ENCODE measurements at regions not wholly inside any gene's neighbourhood (a gene's known extent, or its start where the extent isn't known, plus 50 kb on each side); places are given as distances from the start of the nearest gene placed in this dataset.
"Not testable (repeated sequence)": the region's sequence is repeated elsewhere in the genome, so short reads cannot be mapped to it uniquely, and the experiment has no call there.

DNA sequence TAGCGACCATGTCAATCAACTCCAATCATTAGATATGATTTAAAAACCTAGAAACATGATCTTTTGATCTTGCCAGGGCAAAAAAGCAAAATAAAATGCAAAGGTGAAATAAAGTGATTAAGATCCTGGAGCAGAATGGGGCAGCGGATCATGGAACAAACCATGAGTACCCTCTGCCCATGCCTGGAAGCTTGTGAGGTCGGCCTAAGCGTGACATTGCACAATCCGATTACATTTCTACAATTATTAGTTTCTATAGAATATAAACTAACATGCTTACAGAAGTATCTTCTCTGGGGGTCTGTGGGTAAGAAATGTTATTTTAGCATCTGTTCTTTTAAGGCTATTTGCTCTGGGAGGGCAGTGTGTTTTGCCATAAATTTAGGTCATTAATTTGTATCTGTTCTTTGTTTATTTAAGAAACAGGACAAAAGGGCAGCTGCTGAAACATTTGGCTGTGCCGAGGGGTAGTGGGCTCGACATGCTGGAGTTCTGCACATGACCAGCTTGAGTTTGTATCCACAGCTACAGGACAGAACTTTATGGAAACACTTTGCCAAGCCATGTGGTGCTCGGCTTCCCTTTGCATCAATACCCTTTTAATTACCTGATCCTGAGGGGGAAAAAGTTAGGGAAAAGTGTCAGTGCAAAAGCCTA lies 55.9 kb downstream of the ZBTB18 start:
- no peak for DNase-seq (ENCODE audit: low read depth)

DNA sequence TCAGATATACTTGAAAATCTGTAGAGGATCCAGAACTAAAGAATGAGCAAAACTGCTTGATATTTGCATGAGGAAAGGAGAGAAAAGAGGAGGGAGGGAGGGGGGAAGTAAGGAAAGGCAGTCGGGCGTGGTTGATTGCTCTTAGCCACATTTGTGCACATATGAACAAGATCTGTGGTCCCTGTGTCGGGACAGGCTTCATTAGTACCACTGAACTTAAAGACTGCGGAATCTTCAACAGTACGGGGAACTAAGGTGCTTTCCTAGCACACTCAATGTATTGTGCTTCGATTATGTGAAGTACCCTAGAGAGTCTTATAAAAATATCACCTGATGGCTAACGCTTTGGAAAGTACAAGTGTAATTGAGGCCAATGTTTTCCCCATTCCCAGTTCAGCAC lies 59.9 kb downstream of the ZBTB18 start:
- no peak for DNase-seq (ENCODE audit: low read depth)

DNA sequence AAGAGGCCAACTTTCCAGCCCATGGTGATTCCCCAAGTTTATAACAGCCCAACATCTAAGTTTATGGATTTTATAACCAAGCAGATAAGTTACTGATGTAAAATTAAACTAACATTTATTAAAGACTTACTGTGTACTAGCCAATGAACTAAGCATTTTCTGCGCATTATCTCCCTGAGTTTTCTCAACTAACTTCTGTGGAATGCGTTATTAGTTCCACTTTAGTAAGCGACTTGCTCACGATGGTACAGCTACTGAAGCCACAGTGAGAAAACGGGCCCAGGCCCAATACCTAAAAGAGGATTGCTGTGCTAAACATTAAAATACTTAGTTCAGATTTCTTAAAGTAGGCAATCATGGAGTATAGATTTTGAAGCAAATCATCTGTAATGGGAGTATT lies 61.0 kb downstream of the ZBTB18 start:
- no peak for DNase-seq (ENCODE audit: low read depth)

DNA sequence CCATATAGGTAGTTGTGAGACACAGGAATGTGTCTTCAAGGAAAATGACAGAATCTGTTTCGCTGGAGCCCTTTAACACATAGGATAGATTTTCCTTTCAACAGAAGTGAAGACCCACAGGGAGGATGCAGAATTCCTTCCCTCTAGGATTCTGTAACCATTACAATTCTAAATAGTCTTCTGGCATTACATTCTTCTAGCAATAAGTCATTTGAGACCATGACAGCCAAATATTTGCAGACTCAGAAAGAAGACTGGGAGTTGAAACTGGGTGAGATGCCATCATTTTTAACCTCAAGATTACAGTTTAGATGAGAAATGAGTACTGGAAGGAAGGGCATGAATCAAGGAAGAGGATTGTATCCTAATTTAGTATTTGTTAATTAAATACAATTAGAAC lies 61.6 kb downstream of the ZBTB18 start:
- peak; percentile 76 for DNase-seq (ENCODE audit: low read depth)

DNA sequence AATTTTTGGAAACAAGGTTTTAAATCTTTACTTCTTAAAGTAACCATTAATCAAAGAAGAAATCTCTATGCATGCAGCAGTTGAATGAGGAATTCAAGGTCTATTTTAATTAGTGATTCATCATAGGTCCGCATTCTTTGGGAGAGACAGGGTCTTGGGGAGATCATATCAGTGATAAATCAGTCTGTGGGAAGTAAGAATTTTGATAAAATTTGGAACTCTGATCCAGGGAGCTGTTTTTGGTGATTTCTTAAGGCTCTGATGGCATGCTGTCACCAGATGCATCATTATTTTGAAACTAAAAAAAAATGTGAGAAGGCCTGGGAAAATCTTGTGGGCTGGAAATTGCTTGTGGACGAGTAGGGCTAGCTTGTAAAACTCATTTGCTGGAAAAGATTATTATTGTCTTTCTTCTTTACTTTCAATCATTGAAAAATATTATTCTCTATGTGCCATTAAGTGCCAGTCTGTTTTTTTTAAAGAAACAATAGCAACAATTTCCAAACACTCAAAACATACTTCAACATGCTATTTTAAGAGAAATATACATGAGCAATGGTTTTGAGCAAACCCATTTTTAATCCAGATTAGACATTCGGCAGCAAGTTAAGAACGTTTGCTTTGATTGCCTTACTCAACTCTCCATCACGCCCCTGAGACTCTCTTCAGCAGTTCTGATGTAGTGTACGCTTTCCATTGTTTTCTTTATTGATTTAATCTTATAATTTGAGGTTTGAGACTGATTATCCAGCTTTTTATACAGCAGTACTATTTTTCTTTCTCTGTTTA lies 62.6 kb downstream of the ZBTB18 start:
- peak; percentile 82 for DNase-seq (ENCODE audit: low read depth)

DNA sequence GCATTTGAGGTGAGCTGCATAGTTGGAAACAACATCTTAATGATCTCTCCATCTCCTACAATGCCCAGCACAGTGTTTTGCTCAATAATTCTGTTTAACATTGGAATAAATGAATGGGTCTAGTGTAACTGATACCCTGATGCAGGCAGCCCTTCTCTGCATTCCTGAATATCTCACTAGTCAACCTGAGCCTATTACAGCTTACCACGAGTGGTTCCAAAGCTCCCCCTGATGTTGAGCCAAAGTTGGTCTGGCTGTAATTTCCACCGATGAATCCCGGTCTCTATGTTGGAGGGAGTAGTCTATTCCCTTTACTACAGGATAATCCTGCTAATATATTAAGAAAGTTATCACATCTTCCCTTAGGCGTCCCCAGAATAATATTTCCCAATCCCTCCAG lies 63.8 kb downstream of the ZBTB18 start:
- peak; percentile 35 for DNase-seq (ENCODE audit: low read depth)

DNA sequence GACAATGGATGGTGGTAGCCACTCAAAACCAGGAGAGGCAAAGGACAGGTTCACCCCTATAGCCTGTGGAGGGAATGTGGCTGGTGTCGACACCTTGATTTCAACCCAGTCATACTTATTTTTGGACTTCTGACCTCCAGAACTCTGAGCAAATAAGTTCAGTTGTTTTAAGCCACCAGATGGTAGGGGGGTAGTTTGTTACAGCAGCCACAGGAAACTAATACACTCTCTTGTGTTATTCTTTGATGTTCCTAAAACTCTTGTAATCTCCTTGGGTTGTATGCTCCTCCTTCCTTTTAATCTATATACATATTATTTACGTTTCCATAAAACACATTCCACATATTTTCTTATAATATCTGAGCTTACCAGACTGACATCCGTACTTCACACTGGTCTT lies 65.9 kb downstream of the ZBTB18 start:
- no peak for DNase-seq (ENCODE audit: low read depth)

DNA sequence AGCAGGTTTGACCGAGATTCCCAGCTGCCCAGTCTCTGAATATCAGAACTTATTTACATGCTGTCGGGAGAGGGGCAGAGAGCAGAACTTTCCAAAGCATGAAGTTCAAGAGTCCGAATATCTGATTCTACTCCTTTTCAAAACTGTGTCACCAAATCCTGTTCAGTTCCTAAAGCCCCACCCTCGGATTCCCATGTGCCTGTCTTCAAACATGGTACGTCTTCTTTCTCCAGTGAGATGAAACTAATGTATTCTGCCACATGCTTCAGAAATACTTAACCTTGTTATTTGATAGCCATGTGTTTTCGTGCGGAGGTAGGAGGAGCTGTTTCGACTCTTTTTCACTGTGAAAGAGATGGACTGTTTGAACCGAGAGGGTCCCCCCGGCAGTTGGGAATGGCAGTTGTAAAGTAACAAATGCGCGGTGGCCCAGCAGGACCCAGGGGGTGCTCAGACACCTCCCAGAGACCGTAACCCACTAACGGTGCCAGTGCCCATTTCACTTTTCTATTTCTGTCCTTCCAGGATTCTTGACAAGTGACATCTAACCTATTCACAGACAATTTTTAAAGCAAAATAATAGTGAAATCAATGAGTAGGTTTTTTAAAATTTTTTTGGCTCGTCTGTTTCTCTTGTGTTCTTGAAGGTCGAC lies 67.2 kb downstream of the ZBTB18 start:
- no peak for DNase-seq (ENCODE audit: low read depth)

DNA sequence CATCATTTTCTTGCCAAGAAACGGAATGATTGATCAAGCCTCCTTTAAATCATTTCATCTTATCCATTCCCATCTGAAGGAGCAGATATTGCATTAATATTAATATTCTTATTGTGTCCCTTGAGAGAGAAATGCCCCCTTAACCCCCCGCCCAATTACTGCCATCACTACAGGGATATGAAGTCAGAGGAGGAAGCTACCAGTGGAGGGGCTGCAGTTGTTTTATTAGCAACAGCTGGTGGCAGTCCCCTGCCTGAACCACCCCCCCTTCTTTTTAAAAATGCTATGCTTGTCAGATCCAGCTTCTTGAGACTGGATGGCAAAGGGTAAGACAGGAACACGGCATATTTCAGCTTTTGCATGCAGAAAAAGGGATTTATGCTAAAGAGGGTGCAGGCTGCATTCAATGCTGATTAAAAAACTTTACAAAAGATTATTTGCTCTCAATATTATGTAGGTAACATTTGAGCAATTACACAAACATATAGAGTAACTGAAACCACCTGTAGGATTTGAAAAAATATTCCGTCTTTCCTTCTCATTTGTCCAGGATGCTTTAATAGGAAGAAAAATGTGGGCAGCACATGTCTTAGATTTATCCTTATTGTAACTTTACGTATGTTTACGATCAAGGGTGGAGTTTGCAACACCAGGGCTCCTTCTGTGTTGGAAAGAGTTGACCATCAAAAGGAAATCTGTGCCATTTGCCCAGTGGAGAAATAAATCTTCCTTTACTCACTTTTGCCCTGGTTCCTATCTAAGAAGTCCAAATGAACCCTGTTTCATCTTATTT lies 77.7 kb downstream of the ZBTB18 start:
- no peak for DNase-seq (ENCODE audit: low read depth)

DNA sequence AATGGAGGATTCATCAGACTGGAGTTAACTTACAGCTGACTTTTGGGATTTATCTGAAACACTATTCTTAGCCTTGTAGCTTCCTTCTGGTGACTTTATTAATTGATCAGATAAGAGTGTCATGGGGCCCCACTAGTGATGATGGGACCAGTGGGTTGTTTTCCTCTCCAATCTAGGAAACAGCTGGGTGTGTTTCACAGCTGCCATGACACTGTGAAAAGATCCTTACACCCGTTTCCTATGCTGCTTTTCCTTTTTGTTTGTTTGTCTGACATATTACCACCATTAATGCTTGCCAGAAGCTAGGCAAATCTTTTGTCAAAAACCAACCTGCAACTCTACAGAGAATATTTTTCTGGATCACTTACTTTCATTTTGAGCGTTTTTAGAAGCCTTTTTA lies 86.2 kb downstream of the ZBTB18 start:
- DNase-seq (ENCODE audit: low read depth): no peak

DNA sequence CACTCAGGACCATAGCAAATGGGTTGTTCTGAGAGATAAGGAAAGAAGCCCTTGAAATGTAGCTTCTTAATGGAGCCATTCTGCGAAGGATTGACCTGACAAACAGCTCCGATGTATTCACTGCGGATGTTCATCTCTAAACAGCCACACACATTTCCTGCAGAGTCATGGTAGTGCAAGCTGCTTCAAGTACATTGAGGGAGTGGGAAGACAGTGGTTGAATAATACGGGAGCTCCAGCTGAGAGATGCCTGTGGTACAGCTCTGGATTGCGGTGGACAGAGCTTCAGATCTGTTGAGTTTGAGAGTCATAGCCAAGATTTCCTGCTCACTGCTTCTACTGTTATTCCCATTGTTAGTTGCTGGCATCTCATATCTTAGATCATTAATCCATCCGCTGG lies 86.6 kb downstream of the ZBTB18 start:
- DNase-seq (ENCODE audit: low read depth): peak; percentile 49

DNA sequence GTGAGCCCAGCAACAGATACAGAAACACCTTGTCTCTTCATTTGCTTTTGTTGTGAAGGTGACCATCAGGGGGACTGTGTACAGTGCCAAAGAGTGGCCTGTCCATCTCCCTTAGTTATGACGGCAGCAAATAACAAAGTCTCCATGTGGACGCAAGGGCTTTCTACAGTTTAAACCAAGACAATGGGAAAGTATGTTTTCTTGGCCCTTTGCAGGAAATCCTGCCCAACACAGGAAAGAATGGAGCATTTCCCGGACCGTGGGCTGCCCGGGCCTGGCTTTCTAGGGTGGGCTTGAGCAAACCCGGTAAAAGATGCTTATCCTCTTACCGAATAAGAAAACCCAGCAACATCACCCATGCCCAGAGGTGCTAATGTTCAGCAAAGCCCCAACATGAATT lies 87.3 kb downstream of the ZBTB18 start:
- no peak for DNase-seq (ENCODE audit: low read depth)

DNA sequence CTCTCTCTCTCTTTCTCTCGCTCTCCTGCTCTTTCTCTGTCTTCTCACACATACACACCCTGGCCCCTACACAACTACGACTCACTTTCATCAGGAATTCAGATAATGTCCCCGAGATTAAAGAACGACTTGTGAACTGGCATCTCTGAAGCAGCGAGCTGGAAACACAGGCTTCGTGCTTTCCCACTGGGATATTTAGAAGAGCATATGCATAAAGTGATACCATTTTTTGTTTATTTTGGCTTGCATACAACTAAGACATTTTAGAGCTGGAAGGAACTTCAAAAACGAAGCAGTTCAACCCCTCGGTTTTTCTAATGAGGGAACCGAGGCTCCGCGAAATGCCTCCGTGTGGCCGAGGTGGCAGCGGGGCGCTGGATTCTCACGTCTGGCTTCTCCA lies 88.6 kb downstream of the ZBTB18 start:
- DNase-seq (ENCODE audit: low read depth): no peak

DNA sequence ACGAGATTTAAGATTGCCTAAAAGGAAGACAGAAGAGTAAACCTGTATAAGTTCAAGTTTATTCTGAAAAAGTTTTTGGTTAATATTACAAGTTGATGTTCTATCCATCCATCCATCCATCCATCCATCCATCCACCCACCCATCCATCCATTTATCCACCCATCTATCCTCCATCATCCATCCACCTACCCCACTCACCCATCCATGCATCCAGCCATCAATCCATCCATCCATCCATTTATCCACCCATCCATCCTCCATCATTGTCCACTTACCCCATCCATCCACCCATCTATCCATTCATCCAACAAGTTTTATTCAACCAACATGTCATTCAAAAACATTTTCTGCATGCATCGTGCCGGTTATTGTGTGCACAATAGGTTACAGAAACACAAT lies 89.3 kb downstream of the ZBTB18 start:
- DNase-seq (ENCODE audit: low read depth): no peak

DNA sequence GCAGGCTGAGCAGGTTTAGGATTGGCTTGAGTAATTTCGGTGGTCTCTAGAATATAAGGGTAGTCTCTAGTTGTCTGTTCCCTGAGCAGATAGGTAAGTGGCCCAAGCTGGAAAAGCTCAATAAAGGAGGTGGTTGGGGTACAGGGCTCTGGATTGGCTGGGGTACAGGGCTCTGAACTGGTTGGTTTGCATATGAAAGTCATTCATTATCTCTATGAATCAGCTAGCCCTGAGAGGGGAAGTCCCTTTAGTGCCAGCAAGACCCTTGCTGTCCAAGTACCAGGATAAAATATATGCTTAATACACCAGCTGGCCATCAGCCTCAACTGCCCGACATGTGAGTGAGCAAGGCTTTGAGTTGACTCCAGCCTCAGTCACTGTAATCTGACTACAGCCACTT lies 93.0 kb downstream of the ZBTB18 start:
- DNase-seq (ENCODE audit: low read depth): no peak

DNA sequence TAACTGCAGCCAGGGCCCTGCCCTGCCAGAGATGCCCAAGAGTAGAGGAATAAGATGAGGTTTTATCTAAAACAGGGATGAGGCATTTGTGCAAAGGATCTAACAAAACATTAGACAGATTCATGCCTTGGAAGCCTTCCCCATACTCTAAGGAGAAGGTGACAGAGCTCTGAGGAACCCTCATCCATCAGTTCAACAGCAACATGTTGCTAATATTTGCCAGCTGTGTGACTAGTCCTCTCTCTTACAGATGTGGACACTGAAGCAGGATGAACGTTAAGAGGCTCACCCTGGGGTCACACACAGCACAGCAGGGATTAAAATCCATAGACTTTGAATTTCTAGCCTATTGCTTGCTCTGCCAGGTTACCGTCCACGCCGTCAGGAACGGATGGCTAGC lies 99.0 kb downstream of the ZBTB18 start:
- DNase-seq (ENCODE audit: low read depth): peak; percentile 7

DNA sequence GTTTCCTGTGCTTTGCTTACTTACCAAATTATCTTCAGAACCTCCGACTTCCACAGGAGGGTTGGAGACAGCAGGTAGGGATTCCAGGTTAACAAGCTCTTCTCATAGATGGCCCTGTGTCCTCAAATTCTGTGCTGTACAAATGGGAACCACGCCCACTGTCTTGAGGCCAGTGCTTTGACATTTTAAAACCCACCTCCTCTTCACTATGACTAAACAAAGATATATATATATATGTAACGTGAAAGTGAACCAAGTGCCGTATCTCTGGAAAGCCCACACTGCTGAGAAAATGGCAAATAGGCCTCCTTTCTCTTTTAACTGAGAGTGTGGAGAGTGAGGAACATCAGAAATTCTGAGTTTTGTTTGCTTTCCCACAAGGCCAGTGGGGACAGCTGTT lies 99.6 kb downstream of the ZBTB18 start:
- no peak for DNase-seq (ENCODE audit: low read depth)

DNA sequence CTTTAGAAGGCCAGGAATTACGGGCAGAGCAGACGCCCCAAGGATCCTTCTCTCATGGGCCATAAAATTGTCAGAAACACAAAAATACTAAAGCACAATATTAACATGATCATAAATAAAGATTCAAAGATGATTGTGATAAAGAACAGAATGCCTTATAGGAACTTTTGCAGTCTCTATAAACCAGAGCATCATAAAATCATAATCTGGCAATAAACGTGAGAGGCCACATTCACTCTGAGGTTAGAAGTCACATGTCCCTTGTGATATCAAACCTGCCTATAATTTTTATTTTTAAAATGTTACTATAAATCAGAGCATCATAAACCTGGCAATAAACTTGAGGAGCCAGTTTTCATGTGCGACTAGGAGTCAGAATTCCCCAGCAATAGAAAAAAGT lies 100.5 kb downstream of the ZBTB18 start:
- DNase-seq (ENCODE audit: low read depth): no peak

DNA sequence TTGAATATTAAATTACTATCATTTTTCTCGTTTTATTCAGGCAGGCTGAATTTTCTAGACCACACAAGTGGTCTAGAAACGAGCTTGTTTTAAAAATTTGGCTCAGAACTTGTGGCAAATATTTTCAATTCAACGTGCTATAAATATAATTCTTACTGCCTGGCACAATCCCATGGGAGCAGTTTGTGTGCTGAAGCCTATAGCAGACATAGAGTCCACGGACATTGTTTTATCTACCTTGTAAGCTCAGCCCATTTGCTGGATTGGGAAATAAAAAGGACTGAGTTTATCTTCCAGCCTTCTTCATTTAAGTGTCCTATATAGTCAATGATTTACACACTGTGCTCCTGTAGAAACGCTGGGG lies 103.4 kb downstream of the ZBTB18 start:
- no peak for DNase-seq (ENCODE audit: low read depth)

DNA sequence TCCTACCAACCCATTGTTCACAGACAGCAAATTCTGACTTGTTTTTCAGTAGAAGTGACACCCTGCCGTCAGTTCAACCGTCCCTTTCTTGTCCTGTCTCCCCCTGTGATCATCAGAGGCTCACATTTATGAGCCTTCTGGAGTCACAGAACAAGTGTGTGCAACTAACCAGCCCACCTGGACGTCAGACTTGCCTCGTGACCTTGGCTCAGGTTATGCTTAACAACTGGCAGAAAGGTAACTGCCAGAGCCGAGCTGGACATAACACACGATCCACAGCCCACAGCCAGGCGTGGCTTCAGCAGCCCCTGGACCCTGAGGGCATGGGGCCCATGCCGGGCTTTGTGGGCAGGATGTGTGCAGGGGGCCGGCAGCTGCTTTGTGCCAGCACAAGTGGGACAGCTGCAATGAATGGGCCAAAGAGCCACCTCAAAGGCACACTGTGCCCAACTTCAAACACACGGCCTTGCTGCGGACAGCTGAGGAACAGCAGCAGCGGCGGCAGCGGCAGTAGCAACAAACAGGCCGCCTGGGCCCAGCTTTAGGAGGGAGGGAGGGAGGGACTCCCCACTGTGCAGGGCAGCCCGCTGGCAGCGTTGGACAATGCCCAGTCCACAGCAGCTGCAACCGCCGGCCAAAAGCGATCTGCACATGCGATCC lies 103.9 kb downstream of the ZBTB18 start:
- DNase-seq (ENCODE audit: low read depth): peak; percentile 94

DNA sequence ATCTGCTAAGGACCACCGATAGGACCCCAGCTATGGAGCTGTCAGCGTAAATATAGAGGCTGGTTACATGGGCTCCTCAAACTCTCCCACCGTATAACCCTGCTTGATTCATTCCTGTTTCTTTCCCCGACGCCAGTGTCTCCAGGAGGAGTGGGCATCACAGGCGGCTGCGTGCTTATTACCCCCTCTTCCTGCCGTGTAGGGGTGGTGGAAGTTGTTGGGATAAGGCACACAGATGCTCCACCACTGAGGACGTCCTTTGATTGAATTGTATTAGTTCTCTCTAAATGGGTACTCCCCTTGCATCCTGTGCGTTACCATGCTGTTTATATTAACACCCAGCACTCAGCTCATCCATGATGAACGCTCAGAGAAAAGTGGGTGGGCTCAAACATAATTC lies 104.6 kb downstream of the ZBTB18 start:
- peak; percentile 33 for DNase-seq (ENCODE audit: low read depth)

DNA sequence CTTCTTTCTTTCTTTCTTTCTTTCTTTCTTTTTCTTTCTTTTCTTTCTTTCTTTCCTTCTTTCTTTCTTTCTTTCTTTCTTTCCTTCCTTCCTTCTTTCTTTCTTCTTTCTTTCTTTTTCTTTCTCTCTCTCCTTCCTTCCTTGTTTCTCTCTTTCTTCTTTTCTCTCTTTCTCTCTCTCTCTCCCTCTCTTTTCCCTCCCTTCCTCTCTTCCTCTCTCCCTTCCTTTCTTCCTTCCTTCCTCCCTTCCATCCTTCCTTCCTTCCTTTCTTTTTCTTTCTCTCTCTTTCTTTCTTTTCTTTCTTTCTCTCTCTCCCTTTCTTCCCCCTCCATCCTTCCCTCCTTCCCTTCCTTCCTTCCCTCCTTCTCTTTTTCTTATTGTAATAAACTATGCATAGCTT lies 105.5 kb downstream of the ZBTB18 start:
- DNase-seq (ENCODE audit: low read depth): not testable (repeated sequence)
